Left lobe of liver (tissue), 2 donors: ENCODE measurements at regions not wholly inside any gene's neighbourhood (a gene's known extent, or its start where the extent isn't known, plus 50 kb on each side); places are given as distances from the start of the nearest gene placed in this dataset.
"Not testable (repeated sequence)": the region's sequence is repeated elsewhere in the genome, so short reads cannot be mapped to it uniquely, and the experiment has no call there.

Experiments used
- ATAC-seq: fragments of 200-7000 bp; cut with Tn5 transposase; one replicate; pipeline ENCODE4 v1.9.1; 2020; ENCODE audit warnings: mild to moderate bottlenecking, moderate library complexity
- DNase-seq: peaks from one replicate; pipeline ENCODE4 v3.0.0-alpha.2; 2020; ENCODE audit warnings: low spot score
- donor health status: DM: no; HTN: no; CAD: no; lungs with moderate emphysema.
- donor health status: DM: no; HTN: yes; CAD: no.

- not testable (repeated sequence) for ATAC-seq, DNase-seq
These were observed 144.2 kb upstream of the XIRP2 start for GRCh38 chr2:166744117-166744516.

DNA sequence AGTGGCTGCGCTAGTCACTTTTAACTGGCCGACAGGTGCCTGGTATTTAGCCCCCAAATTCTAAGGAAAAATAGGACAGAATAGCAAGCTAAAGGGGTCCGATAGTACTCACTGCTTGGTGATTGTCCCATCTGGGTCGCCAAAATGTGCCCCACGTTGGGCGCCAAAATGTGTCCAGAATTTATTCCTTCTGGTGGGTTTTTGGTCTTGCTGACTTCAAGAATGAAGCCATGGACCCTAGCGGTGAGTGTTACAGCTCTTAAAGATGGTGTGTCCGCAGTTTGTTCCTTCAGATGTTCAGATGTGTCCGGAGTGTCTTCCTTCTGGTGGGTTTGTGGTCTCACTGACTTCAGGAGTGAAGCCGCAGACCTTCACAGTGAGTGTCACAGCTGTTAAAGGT, 144.8 kb upstream of the XIRP2 start:
- ATAC-seq: not testable (repeated sequence)

GRCh38 chr2:166727095-166727494, 161.2 kb upstream of the XIRP2 start:
- ATAC-seq (no peak), DNase-seq (no peak)

More for the DNA sequence above, 144.8 kb upstream of the XIRP2 start:
- not testable (repeated sequence) for DNase-seq

DNA sequence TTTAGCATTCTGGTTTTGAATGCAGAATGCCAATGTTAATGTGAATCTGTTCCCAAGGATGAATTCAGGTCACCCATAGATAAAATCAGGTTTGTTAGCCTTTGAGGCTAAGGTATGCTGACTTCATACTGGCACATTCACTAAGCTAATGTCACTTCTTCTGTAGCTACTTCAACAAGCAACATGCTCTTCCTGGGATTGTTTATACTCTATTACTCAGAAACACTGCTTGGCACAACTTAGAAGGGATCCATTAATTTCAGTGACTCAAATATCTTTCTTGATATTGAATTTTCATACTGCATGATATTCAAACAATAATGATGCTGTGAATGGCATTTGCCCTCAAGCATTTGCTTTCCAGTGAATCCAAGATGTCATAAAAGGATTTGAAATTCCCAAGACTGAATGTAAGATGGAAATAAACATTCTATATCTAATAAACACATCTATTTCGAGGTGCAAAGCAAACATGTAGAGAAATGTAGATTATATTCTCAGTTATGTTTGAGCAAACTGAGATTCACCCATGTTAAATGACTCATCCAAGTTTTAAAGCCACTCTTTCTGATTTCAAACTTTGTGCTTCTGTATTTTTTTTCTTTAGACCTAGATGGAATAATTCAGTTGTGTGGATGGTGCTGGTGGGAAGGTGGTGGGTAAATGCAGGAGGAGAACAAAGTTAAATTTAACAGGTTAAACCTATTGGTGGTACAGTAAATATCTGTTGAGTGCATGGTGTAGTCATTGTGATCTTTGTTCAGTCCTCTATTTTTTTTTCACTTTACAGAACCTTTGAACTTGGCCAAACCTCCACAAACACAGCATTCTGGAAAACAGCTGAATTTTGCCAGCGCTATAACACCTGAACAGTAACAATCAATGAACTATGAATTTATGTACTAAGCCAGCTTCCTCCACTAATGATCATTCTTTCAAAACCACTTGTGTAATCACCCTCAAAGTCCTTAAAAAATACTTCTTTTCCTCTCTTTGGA, 162.1 kb upstream of the XIRP2 start:
- ATAC-seq (peak; percentile 68), DNase-seq (no peak)

DNA sequence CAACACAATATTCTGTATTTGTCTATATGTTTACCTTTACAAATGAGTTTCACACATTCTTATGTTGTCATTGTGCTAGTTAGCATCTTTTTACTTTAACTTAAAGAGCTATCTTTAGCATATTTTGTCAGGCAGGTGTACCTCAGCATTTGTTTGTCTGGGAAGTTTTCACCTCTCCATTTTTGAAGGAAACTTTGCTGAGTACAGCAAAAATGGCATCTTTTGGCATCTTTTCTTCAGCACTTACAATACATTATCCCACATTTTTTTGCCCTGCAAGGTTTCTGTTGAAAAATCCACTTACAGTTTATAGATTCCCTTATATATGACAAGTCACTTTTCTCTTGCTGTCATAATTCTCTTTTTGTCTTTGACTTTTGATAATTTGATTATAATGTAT, 171.3 kb upstream of the XIRP2 start:
- ATAC-seq (no peak), DNase-seq (no peak)

DNA sequence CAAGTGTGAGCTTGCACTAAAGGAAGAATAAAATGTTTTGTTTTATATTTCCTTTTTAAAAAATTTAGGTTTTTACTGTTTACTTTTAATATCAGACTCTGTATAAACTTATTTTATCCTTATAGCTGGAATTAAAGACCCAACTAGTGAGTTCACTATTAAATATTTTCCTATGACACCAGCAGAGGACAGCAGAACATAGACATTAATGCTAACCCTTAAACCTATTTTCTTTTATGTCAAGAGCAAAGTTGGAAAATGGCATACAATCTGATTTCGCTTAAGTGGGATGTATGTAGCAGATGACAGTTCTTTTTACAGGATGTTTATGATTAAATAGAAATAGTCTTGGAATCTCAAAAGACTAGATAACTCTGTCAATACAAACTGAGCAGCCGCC, 188.2 kb upstream of the XIRP2 start:
- DNase-seq: no peak
- no peak for ATAC-seq

GRCh38 chr2:166695154-166695553, 193.1 kb upstream of the XIRP2 start:
- ATAC-seq (no peak), DNase-seq (no peak)

DNA sequence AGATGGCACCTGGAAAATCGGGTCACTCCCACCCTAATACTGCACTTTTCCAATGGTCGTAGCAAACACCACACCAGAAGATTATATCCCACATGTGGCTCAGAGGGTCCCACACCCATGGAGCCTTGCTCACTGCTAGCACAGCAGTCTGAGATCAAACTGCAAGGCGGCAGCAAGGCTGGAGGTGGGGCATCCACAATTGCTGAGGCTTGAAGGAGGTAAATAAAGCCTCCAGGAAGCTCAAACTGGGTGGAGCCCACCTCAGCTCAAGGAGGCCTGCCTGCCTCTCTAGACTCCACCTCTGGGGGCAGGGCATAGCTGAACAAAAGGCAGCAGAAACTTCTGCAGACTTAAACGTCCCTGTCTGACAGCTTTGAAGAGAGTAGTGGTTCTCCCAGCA, 192.0 kb upstream of the SCN7A start:
- ATAC-seq, DNase-seq: not testable (repeated sequence)

- DNase-seq: no peak
- ATAC-seq: no peak
These were observed 183.9 kb upstream of the SCN7A start for GRCh38 chr2:166677996-166678395.

GRCh38 chr2:166676716-166677115, 182.7 kb upstream of the SCN7A start:
- ATAC-seq: no peak
- DNase-seq: no peak

- ATAC-seq (no peak), DNase-seq (no peak)
These were observed 181.5 kb upstream of the SCN7A start for GRCh38 chr2:166675553-166675952.

DNA sequence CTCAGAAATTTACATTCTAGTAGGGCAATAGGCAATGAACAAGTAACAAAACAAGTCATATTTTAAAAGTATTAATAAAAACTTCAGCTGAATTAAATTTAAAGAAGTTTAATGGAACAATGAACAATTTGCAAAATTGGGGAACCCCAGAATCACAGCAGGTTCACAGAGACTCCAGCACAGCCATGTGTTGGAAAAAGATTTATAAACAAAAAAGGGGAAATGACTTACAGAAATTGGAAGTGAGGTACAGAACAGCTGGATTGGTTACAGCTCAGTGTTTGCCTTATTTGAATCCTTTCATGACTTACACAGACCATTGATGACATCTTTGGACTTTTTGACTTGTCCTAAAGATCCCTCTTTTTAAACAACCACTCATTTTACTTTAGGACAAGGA, 179.9 kb upstream of the SCN7A start:
- no peak for ATAC-seq

DNA sequence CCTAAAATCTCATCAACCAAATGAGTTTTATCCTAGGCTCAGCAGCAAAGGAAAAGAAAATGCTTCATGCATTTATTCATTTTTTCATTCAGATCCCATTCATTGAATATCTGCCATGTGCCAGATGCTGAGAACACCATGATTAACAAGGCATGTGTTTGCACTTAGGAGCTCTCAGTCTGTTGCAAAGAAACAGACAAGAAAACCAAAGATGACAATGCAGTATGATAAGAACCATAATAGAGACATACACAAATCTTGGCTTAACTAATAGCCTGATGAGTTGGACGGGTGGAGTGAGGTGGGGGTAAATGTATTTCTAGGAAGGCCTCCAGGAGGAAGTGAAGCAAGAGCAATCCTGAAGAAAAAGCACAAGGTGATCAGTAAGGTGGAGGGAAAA, 177.8 kb upstream of the SCN7A start:
- no peak for DNase-seq
- ATAC-seq: no peak

More for the DNA sequence above, 179.9 kb upstream of the SCN7A start:
- DNase-seq: no peak

DNA sequence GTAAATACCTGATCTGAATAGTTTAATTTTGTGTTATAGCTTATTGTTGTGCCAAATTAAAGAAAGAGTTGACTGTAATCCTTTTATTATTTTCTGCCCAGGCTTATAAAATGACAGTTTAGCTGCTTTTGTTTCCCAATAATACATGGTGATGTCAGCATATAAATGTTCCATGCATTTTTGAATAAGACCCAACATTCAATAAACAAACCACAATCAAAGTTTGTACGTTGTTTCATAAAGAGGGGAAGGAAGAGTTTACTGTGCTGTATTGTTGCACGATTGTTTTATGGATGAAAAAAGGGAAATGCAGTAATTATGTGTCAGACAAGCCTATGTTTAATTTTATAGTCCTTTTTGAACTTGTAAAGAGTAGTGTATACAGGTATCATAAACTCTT, 177.2 kb upstream of the SCN7A start:
- DNase-seq (no peak), ATAC-seq (no peak)

- DNase-seq: no peak
- ATAC-seq: no peak
These were observed 172.2 kb upstream of the SCN7A start for GRCh38 chr2:166665991-166666940.

GRCh38 chr2:166661824-166662223, 167.8 kb upstream of the SCN7A start:
- no peak for DNase-seq
- no peak for ATAC-seq

DNA sequence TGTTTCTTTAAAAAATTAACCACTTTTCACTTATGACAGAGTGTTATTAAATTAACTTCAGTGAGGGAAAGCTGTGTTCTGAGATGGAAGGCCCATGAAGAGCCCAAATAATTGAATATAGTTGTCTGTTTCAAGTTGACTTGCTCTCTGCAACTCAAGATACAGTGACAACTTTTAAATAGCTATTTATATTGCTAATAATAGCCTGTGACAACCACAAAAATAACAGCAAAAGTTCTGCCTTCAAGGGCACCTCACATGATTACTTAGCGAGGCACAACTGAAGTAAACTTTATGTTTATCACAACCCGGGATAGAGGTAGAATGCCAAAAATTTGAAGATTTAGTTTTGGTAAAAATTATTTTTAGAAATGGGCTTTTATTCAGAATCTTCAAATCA, 167.3 kb upstream of the SCN7A start:
- no peak for ATAC-seq

DNA sequence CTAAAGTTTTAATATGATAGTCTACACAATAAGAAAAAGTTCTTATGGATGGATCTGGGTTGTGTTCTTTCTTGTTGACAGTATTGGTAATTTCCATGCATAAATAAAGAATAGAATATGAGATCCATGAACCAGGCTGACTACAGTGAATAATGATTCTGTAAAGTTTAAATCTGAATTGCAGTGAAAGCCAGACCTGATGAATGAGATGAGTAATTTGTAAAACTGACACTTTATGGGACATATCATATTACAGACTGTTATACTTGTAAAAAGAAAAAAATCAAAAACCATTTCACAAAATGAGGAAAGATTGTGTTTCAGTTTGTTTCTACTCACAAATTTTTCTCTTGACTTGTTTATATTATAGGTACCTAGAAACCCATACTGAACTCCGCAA, 164.9 kb upstream of the SCN7A start:
- DNase-seq: no peak
- ATAC-seq: no peak

More for the DNA sequence above, 167.3 kb upstream of the SCN7A start:
- no peak for DNase-seq

DNA sequence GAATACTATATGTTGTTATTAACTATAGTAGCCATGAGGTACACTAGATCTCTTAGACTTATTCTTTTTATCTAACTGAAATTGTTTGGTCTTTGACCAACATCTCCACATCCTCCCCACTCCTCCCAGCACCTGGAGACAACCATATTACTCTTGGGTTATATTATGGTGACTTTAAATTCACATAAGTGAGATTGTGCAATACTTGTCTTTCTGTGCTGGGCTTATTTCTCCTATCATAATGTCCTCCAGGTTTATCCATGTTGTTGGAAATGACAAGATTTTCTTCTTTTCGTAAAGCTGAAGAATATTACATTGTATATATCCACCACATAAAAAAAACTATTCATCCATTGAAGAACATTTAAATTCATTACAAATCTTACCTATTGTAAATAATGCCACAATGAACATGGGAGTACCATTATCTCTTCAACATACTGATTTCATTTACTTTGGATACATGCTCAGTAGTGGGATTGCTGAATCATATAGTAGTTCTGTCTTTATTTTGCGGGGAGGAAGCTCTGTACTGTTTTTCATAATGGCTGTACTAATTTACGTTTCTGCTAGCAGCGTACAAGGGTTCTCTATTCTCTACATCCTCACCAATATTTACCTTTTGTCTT, 159.2 kb upstream of the SCN7A start:
- no peak for ATAC-seq

GRCh38 chr2:166651991-166652390, 157.9 kb upstream of the SCN7A start:
- DNase-seq: no peak
- ATAC-seq: no peak

More for the DNA sequence above, 159.2 kb upstream of the SCN7A start:
- DNase-seq: no peak
